ENCODE measurements at regions not wholly inside any gene's neighbourhood (a gene's known extent, or its start where the extent isn't known, plus 50 kb on each side); places are given as distances from the start of the nearest gene placed in this dataset.

DNA sequence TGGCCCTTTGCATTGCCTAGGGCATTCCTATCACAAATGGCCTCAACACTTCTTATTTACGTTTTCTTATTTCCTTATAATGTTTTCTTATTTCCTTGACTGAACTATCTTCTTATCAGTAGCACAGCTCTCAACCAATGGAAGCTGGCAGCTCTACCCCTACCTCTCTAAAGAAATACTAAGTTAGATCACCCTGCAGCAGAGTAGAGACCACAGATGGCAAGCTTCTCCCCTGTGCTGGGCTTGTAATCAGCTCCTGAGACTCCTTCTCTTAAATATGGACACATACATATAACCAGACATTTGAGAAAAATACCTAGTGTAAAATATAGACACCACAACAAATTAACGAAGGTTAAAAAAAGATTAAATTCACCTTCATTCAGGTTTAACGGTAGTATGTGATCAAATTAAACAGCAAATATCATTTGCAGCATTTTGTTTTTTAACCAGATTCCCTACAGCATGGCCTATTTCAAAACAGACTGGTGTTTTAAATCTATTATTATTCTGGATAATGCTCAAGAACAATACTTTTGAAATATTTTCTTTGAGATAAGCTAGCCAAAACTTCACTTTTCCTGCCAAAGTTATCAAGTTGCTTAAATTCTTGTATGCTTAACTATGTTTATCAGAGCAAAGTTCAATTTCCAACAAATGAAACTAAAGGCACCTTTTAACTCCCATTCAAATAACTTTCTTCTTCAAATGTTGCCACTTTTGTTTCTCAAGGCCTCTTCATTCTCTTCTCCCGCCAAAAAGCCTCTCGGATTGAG is 54.3 kb downstream of the SLC41A2 start (continued):
- TF ChIP-seq ZNF462 (CRISPR knock-in tag; IDR thresholded peaks at IDR 0.05) (no peak), POLR2AphosphoS5 (IDR thresholded peaks at IDR 0.05; ENCODE audit: low read depth) (no peak), STAT1 (IDR thresholded peaks at IDR 0.05; ENCODE audit: unreplicated experiment) (no peak)
- TF ChIP-seq, protein P1, sequence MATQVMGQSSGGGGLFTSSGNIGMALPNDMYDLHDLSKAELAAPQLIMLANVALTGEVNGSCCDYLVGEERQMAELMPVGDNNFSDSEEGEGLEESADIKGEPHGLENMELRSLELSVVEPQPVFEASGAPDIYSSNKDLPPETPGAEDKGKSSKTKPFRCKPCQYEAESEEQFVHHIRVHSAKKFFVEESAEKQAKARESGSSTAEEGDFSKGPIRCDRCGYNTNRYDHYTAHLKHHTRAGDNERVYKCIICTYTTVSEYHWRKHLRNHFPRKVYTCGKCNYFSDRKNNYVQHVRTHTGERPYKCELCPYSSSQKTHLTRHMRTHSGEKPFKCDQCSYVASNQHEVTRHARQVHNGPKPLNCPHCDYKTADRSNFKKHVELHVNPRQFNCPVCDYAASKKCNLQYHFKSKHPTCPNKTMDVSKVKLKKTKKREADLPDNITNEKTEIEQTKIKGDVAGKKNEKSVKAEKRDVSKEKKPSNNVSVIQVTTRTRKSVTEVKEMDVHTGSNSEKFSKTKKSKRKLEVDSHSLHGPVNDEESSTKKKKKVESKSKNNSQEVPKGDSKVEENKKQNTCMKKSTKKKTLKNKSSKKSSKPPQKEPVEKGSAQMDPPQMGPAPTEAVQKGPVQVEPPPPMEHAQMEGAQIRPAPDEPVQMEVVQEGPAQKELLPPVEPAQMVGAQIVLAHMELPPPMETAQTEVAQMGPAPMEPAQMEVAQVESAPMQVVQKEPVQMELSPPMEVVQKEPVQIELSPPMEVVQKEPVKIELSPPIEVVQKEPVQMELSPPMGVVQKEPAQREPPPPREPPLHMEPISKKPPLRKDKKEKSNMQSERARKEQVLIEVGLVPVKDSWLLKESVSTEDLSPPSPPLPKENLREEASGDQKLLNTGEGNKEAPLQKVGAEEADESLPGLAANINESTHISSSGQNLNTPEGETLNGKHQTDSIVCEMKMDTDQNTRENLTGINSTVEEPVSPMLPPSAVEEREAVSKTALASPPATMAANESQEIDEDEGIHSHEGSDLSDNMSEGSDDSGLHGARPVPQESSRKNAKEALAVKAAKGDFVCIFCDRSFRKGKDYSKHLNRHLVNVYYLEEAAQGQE (IDR thresholded peaks at IDR 0.05; ENCODE audit: unreplicated experiment) = no peak

GRCh38 chr12:104902125-104902524 is 56.0 kb downstream of the SLC41A2 start:
- peaks cover 3% of the 10 kb centered on the region for H3K27me3 Mint-ChIP-seq (ENCODE audit: insufficient read depth, low read depth, poor library complexity)
- Histone ChIP-seq H3K27ac (ENCODE audit: low read depth) (no peak overlapping the region), H3K4me3 (no peak overlapping the region), H3K4me2 (no peak overlapping the region), H3K27me3 (ENCODE audit: insufficient read depth) (no peaks in the 10 kb centered on the region), H3K9me2 (ENCODE audit: insufficient read depth) (peaks cover 4% of the 10 kb centered on the region; the same call in 1 of the 2 replicates), H3K79me2 (replicated peaks; ENCODE audit: insufficient read depth) (no peaks in the 10 kb centered on the region), H3F3A (replicated peaks; ENCODE audit: low read depth) (no peaks in the 10 kb centered on the region), H3K4me1 (ENCODE audit: insufficient read depth) (no peaks in the 10 kb centered on the region), H2AFZ (no peak overlapping the region), H4K20me1 (replicated peaks; ENCODE audit: insufficient read depth) (no peaks in the 10 kb centered on the region), H3K36me3 (ENCODE audit: insufficient read depth) (no peaks in the 10 kb centered on the region; the same call in 1 of the 2 replicates)
- ATAC-seq = no peak
- H3K36me3 Mint-ChIP-seq (ENCODE audit: low read depth) = no peaks in the 10 kb centered on the region
- H3K4me1 Mint-ChIP-seq = no peaks in the 10 kb centered on the region
- no peaks in the 10 kb centered on the region; the same call in 2 of the 3 replicates for H3K9me3 Mint-ChIP-seq
- DNase-seq (ENCODE audit: low spot score) = no peak
- H3K4me3 Mint-ChIP-seq = no peak overlapping the region
- H3K27ac Mint-ChIP-seq = no peak overlapping the region
- TF ChIP-seq ZNF331 (CRISPR knock-in tag; IDR thresholded peaks at IDR 0.05; ENCODE audit: low read depth) (no peak), JUNB (IDR thresholded peaks at IDR 0.05; ENCODE audit: unreplicated experiment) (no peak), ZNF114 (CRISPR knock-in tag; IDR thresholded peaks at IDR 0.05) (no peak), EZH2phosphoT487 (IDR thresholded peaks at IDR 0.05; ENCODE audit: unreplicated experiment) (no peak), NANOG (IDR thresholded peaks at IDR 0.05; ENCODE audit: borderline replicate concordance) (no peak), EZH2 (IDR thresholded peaks at IDR 0.05; ENCODE audit: low read depth, unreplicated experiment) (no peak), CREB1 (CRISPR knock-in tag; IDR thresholded peaks at IDR 0.05; ENCODE audit: low read depth) (no peak), STAT1 (IDR thresholded peaks at IDR 0.05; ENCODE audit: unreplicated experiment) (no peak)
- TF ChIP-seq, protein P1 (IDR thresholded peaks at IDR 0.05; ENCODE audit: unreplicated experiment) = no peak

Measured in GM23338 (cell line).